Kidney (tissue), 13 donors: ENCODE measurements at regions not wholly inside any gene's neighbourhood (a gene's known extent, or its start where the extent isn't known, plus 50 kb on each side); places are given as distances from the start of the nearest gene placed in this dataset.
"Not testable (repeated sequence)": the region's sequence is repeated elsewhere in the genome, so short reads cannot be mapped to it uniquely, and the experiment has no call there.

Experiments
- DNase-seq, 5 donors: peaks; one replicate each; pipeline ENCODE4 v3.0.0-alpha.2; 2013 to 2020
- FAIRE-seq: peaks from 2 replicates; lab custom pipeline; 2012; peaks lifted over from hg19 to GRCh38; lab: Jason Lieb, UNC
- H3K27ac ChIP-seq, 2 donors: one replicate each; pipeline ENCODE4 v1.7.0; 2013; ENCODE audit warnings: low read depth in 2 of 2, low read length in 2 of 2, inconsistent platforms in 1 of 2
- H3K27me3 ChIP-seq: one replicate; pipeline ENCODE4 v1.7.1; 2013; ENCODE audit warnings: low read length, inconsistent platforms; ENCODE audit not compliant: control insufficient read depth, insufficient read depth
- H3K36me3 ChIP-seq, 3 donors: one replicate each; pipeline versions ENCODE4 v1.7.0 to v1.7.1; 2013; ENCODE audit warnings: low read length in 3 of 3, control low read depth in 1 of 3, inconsistent platforms in 1 of 3; ENCODE audit not compliant: insufficient read depth in 3 of 3, control insufficient read depth in 2 of 3
- H3K4me1 ChIP-seq, 3 donors: one replicate each; pipeline versions ENCODE4 v1.7.0 to v1.7.1; 2013; ENCODE audit warnings: low read length in 3 of 3, inconsistent platforms in 1 of 3, low read depth in 1 of 3; ENCODE audit not compliant: control insufficient read depth in 2 of 3, insufficient read depth in 2 of 3
- H3K4me3 ChIP-seq, 3 donors: one replicate each; pipeline versions ENCODE4 v1.7.0 to v1.8.1; 2013; ENCODE audit warnings: low read length in 3 of 3, control low read depth in 1 of 3, inconsistent platforms in 1 of 3
- H3K9ac ChIP-seq, 3 donors: one replicate each; pipeline versions ENCODE4 v1.7.0 to v1.7.1; 2013; ENCODE audit warnings: low read length in 3 of 3, control low read depth in 1 of 3, inconsistent platforms in 1 of 3
- H3K9me3 ChIP-seq, 3 donors: one replicate each; pipeline versions ENCODE4 v1.7.0 to v1.7.1; 2013; ENCODE audit warnings: low read length in 3 of 3, control low read depth in 1 of 3, inconsistent platforms in 1 of 3; ENCODE audit not compliant: control insufficient read depth in 2 of 3, insufficient read depth in 1 of 3
- intact Hi-C: fragments of 100-400 bp; cut with DNase I; formaldehyde crosslinking; loops from one replicate; pipeline ENCODE4 v1.11.1; 2022
- TF ChIP-seq, protein P1 (sequence below): IDR thresholded peaks from 3 replicates; pipeline ENCODE4 v1.5.1; 2012; ENCODE audit warnings: mild to moderate bottlenecking, moderate library complexity, borderline replicate concordance; ENCODE audit not compliant: insufficient read depth; ENCODE audit errors: extremely low read depth
- donor health status: control.
- donor health status: control.
- donor health status: control.
- donor health status: control.
- donor health status: control.
- donor health status: DM: yes; HTN: yes; CAD: no.
- donor health status: Normal renal cell carcinoma (clear cell type).

- Histone ChIP-seq H3K9me3 (no peaks in the 10 kb centered on the region), H3K4me3 (no peak overlapping the region), H3K4me1 (no peaks in the 10 kb centered on the region), H3K27me3 (no peaks in the 10 kb centered on the region), H3K36me3 (no peaks in the 10 kb centered on the region), H3K27ac (no peak overlapping the region), H3K9ac (no peak overlapping the region)
- TF ChIP-seq, protein P1, sequence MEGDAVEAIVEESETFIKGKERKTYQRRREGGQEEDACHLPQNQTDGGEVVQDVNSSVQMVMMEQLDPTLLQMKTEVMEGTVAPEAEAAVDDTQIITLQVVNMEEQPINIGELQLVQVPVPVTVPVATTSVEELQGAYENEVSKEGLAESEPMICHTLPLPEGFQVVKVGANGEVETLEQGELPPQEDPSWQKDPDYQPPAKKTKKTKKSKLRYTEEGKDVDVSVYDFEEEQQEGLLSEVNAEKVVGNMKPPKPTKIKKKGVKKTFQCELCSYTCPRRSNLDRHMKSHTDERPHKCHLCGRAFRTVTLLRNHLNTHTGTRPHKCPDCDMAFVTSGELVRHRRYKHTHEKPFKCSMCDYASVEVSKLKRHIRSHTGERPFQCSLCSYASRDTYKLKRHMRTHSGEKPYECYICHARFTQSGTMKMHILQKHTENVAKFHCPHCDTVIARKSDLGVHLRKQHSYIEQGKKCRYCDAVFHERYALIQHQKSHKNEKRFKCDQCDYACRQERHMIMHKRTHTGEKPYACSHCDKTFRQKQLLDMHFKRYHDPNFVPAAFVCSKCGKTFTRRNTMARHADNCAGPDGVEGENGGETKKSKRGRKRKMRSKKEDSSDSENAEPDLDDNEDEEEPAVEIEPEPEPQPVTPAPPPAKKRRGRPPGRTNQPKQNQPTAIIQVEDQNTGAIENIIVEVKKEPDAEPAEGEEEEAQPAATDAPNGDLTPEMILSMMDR, result no peak
- FAIRE-seq (no peak), DNase-seq (no peak)
- intact Hi-C loops, result no loop called here
Measured at GRCh38 chr13:24563087-24563486, 50.5 kb upstream of the PARP4 start.

- H3K27me3 ChIP-seq, H3K9ac ChIP-seq, H3K4me3 ChIP-seq, H3K9me3 ChIP-seq, FAIRE-seq, H3K4me1 ChIP-seq, H3K27ac ChIP-seq, DNase-seq, H3K36me3 ChIP-seq, intact Hi-C loops: not testable (repeated sequence)
Measured at GRCh38 chr13:24563971-24564370, 51.4 kb upstream of the PARP4 start.

DNA sequence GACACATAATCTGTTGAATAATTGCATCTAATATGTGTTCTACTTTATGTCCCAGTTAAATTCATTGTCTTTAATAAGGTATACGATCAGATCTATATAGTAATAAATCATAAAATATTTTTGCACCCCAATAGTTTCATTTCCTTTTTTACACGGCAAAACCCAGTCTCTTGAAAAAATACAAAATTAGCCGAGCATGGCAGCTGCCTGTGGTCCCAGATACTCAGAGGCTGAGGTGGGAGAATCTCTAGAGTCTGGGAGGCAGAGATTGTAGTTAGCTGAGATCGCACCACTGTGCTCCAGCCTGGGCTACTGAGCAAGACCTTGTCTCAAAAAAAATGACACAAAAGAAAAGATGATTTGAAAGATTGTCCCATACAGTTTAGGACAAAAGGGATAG is 52.3 kb upstream of the PARP4 start:
- Histone ChIP-seq H3K9ac (no peak overlapping the region), H3K27ac (no peak overlapping the region), H3K4me1 (no peaks in the 10 kb centered on the region), H3K4me3 (no peak overlapping the region), H3K9me3 (no peaks in the 10 kb centered on the region), H3K36me3 (no peaks in the 10 kb centered on the region), H3K27me3 (no peaks in the 10 kb centered on the region)
- intact Hi-C loops, result no loop called here
- FAIRE-seq, result no peak
- DNase-seq, result no peak
- TF ChIP-seq, protein P1, result no peak

DNA sequence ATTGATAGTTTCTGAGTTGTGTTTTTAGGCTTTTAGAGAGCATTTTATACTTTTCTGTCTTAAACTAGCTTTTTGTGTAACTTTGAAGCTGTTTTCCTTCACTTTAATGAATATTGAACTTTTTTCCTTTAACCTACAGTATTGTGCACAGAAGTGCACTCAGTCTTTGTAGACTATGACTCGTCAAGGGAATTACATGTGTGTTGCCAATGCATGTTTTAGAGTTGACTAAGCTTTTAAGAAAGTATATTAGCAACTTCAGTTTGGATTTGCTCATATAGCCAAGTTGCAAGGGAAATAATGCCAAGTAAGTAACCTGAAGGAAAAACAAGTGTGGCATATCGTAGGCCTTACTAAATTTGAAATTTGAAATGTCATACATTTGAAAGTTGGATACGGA is 55.0 kb upstream of the PARP4 start:
- H3K27me3 ChIP-seq, FAIRE-seq, H3K9ac ChIP-seq, H3K9me3 ChIP-seq, DNase-seq, H3K27ac ChIP-seq, H3K36me3 ChIP-seq, H3K4me1 ChIP-seq, H3K4me3 ChIP-seq, intact Hi-C loops: not testable (repeated sequence)

DNA sequence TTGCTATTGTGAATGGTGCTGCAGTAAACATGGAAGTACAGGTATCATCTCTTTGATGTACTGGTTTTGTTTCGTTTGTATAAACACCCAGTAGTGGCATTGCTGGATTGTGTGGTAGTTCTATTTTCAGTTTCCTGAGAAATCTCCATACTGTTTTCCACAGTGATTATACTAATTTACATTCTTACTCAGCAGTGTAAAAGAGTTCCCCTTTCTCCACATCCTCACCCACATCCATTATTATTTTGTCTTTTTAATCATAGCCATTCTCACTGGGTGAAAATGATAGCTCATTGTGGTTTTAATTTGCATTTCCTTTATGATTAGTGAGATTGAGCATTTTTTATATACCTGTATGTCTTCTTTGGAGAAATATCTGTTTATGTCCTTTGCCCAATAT is 62.3 kb upstream of the PARP4 start:
- H3K4me1 ChIP-seq, result no peaks in the 10 kb centered on the region
- FAIRE-seq (no peak), DNase-seq (no peak)
- intact Hi-C loops, result no loop called here
- no peaks in the 10 kb centered on the region for H3K27me3 ChIP-seq
- H3K36me3 ChIP-seq, result no peaks in the 10 kb centered on the region
- H3K9me3 ChIP-seq, result peaks cover 0 to 3% (median 0%) of the 10 kb centered on the region in 3 donors
- TF ChIP-seq, protein P1, result no peak
- no peak overlapping the region for H3K9ac ChIP-seq
- H3K4me3 ChIP-seq, result no peak overlapping the region
- no peak overlapping the region for H3K27ac ChIP-seq
